ENCODE measurements at regions not wholly inside any gene's neighbourhood (a gene's known extent, or its start where the extent isn't known, plus 50 kb on each side); places are given as distances from the start of the nearest gene placed in this dataset.

DNA sequence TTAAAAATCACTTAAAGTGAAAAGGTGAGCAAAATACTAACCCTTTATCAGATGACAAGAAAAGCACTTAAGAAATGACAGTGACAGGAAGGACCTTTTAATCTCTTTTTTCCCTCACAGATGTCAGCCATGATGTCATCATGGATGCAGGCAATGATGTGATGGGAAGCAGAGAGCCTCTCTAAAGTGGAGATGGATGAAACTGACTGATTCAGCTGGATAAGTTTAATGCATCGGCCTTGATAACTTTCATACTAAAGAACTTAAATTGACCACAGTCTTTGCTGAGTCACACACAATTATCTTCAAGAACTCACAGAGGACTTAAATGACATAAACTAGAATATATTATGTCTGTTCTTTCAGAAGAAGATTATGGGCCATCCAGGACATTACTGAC lies 153.2 kb upstream of the FGF10 start:
- TF ChIP-seq EZH2 (IDR thresholded peaks at IDR 0.05; ENCODE audit: insufficient read depth, low read length): no peak
- TF ChIP-seq, protein P1, sequence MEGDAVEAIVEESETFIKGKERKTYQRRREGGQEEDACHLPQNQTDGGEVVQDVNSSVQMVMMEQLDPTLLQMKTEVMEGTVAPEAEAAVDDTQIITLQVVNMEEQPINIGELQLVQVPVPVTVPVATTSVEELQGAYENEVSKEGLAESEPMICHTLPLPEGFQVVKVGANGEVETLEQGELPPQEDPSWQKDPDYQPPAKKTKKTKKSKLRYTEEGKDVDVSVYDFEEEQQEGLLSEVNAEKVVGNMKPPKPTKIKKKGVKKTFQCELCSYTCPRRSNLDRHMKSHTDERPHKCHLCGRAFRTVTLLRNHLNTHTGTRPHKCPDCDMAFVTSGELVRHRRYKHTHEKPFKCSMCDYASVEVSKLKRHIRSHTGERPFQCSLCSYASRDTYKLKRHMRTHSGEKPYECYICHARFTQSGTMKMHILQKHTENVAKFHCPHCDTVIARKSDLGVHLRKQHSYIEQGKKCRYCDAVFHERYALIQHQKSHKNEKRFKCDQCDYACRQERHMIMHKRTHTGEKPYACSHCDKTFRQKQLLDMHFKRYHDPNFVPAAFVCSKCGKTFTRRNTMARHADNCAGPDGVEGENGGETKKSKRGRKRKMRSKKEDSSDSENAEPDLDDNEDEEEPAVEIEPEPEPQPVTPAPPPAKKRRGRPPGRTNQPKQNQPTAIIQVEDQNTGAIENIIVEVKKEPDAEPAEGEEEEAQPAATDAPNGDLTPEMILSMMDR (IDR thresholded peaks at IDR 0.05; ENCODE audit: insufficient read depth, low read depth, low read length): no peak
- Mint-ChIP-seq H3K27ac (ENCODE audit: unreplicated experiment) (no peak overlapping the region), H3K4me3 (ENCODE audit: unreplicated experiment) (no peak overlapping the region), H3K9me3 (ENCODE audit: unreplicated experiment) (no peaks in the 10 kb centered on the region), H3K27me3 (ENCODE audit: low read depth, unreplicated experiment) (no peaks in the 10 kb centered on the region), H3K4me1 (ENCODE audit: low read depth, unreplicated experiment) (peaks cover 5% of the 10 kb centered on the region), H3K36me3 (ENCODE audit: low read depth, unreplicated experiment) (no peaks in the 10 kb centered on the region)
- FAIRE-seq (no peak), DNase-seq (ENCODE audit: low read depth) (peak; percentile 0)
- Histone ChIP-seq H2AFZ (ENCODE audit: low read depth, low read length) (no peak overlapping the region), H3K27me3 (ENCODE audit: insufficient read depth, low read length) (no peaks in the 10 kb centered on the region), H3K9me3 (ENCODE audit: insufficient read depth, low read depth, low read length) (no peaks in the 10 kb centered on the region), H3K27ac (ENCODE audit: low read depth, low read length) (no peak overlapping the region), H3K79me2 (ENCODE audit: insufficient read depth, low read length) (no peaks in the 10 kb centered on the region), H3K4me2 (ENCODE audit: low read length) (no peak overlapping the region), H3K36me3 (ENCODE audit: insufficient read depth, low read length) (no peaks in the 10 kb centered on the region), H3K4me1 (ENCODE audit: insufficient read depth, low read length) (no peaks in the 10 kb centered on the region), H3K4me3 (ENCODE audit: insufficient read depth, low read depth, low read length) (no peak overlapping the region), H3K9ac (ENCODE audit: low read length) (no peak overlapping the region), H4K20me1 (ENCODE audit: insufficient read depth, low read length) (no peaks in the 10 kb centered on the region)

DNA sequence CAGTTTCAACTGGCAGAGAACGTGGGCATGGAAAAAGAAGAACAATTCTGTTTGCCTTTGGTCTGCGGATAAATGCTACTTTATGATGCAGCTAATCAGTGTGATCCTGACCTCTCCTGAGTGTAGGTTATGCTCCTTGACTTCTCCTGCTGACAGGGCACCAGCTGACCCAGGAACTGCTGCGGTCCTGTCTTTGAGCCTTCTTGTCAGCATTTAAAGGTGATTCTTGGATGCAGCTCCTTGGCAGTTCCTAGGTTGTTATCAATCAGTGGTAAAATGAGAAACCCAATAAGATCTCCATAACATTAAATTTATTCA lies 150.3 kb upstream of the FGF10 start:
- TF ChIP-seq EZH2 (IDR thresholded peaks at IDR 0.05; ENCODE audit: insufficient read depth, low read length): no peak
- TF ChIP-seq, protein P1 (IDR thresholded peaks at IDR 0.05; ENCODE audit: insufficient read depth, low read depth, low read length): no peak
- H3K27me3 ChIP-seq (ENCODE audit: insufficient read depth, low read length): no peaks in the 10 kb centered on the region
- DNase-seq (ENCODE audit: low read depth) (no peak), FAIRE-seq (no peak)
- no peaks in the 10 kb centered on the region for H3K9me3 Mint-ChIP-seq (ENCODE audit: unreplicated experiment)
- H3K4me1 Mint-ChIP-seq (ENCODE audit: low read depth, unreplicated experiment): no peaks in the 10 kb centered on the region
- no peaks in the 10 kb centered on the region for H3K4me1 ChIP-seq (ENCODE audit: insufficient read depth, low read length)
- H3K4me2 ChIP-seq (ENCODE audit: low read length): no peak overlapping the region
- H3K4me3 ChIP-seq (ENCODE audit: insufficient read depth, low read depth, low read length): no peak overlapping the region
- H2AFZ ChIP-seq (ENCODE audit: low read depth, low read length): no peak overlapping the region
- H3K27ac ChIP-seq (ENCODE audit: low read depth, low read length): no peak overlapping the region
- H3K4me3 Mint-ChIP-seq (ENCODE audit: unreplicated experiment): no peak overlapping the region
- H3K9me3 ChIP-seq (ENCODE audit: insufficient read depth, low read depth, low read length): no peaks in the 10 kb centered on the region
- no peaks in the 10 kb centered on the region for H3K79me2 ChIP-seq (ENCODE audit: insufficient read depth, low read length)
- H3K9ac ChIP-seq (ENCODE audit: low read length): no peak overlapping the region
- H4K20me1 ChIP-seq (ENCODE audit: insufficient read depth, low read length): no peaks in the 10 kb centered on the region
- no peaks in the 10 kb centered on the region for H3K36me3 ChIP-seq (ENCODE audit: insufficient read depth, low read length)
- H3K27ac Mint-ChIP-seq (ENCODE audit: unreplicated experiment): no peak overlapping the region
- no peaks in the 10 kb centered on the region for H3K36me3 Mint-ChIP-seq (ENCODE audit: low read depth, unreplicated experiment)
- no peaks in the 10 kb centered on the region for H3K27me3 Mint-ChIP-seq (ENCODE audit: low read depth, unreplicated experiment)

DNA sequence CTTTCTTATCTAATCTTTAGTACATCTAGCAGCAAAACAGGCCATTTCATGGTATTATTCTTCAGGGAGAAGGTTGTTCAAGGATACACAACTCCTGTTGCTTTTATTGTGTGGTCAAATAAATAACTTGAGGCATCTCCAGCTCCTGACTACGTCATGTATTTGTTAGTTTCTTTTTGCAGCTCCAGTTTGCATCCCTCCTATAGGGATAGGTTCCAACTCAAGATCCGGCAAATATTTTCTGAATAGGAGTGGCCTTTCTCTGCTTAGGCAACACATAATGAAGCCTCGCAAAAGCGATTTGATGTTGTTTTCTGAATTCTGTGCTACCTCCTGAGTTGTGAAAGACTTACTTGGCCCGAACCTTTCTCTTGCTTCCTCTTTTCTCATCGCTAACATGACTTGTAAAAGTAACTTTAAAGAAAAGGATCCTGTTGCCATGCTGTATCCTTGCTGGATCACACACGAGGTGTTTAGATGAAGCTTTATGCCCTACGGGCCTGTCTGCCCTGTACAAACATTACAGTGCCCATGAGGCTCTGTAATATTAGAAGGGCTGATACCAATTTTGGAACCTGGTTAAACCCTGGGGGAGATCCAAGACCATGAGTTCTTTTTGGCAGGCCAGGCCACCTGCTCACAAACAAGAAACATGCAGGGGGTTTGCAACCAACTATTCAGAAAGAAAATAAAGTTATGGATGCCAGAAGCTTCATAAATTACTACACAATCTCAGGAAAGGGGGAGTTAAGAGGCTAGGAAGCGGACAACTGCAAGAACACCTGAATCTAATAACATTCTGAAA lies 149.8 kb upstream of the FGF10 start:
- H2AFZ ChIP-seq (ENCODE audit: low read depth, low read length): no peak overlapping the region
- no peak for DNase-seq (ENCODE audit: low read depth)

More for the DNA sequence above, 149.8 kb upstream of the FGF10 start:
- no peaks in the 10 kb centered on the region for H3K27me3 ChIP-seq (ENCODE audit: insufficient read depth, low read length)
- no peak overlapping the region for H3K4me2 ChIP-seq (ENCODE audit: low read length)
- H3K9ac ChIP-seq (ENCODE audit: low read length): no peak overlapping the region
- H3K9me3 ChIP-seq (ENCODE audit: insufficient read depth, low read depth, low read length): no peaks in the 10 kb centered on the region
- no peak for FAIRE-seq
- Mint-ChIP-seq H3K4me1 (ENCODE audit: low read depth, unreplicated experiment) (no peaks in the 10 kb centered on the region), H3K27ac (ENCODE audit: unreplicated experiment) (no peak overlapping the region), H3K4me3 (ENCODE audit: unreplicated experiment) (no peak overlapping the region), H3K36me3 (ENCODE audit: low read depth, unreplicated experiment) (no peaks in the 10 kb centered on the region), H3K27me3 (ENCODE audit: low read depth, unreplicated experiment) (no peaks in the 10 kb centered on the region), H3K9me3 (ENCODE audit: unreplicated experiment) (no peaks in the 10 kb centered on the region)
- no peak overlapping the region for H3K4me3 ChIP-seq (ENCODE audit: insufficient read depth, low read depth, low read length)
- H3K79me2 ChIP-seq (ENCODE audit: insufficient read depth, low read length): no peaks in the 10 kb centered on the region
- no peak overlapping the region for H3K27ac ChIP-seq (ENCODE audit: low read depth, low read length)
- H3K36me3 ChIP-seq (ENCODE audit: insufficient read depth, low read length): no peaks in the 10 kb centered on the region
- H4K20me1 ChIP-seq (ENCODE audit: insufficient read depth, low read length): no peaks in the 10 kb centered on the region
- TF ChIP-seq, protein P1 (IDR thresholded peaks at IDR 0.05; ENCODE audit: insufficient read depth, low read depth, low read length): no peak
- no peak for TF ChIP-seq EZH2 (IDR thresholded peaks at IDR 0.05; ENCODE audit: insufficient read depth, low read length)
- no peaks in the 10 kb centered on the region for H3K4me1 ChIP-seq (ENCODE audit: insufficient read depth, low read length)

Measured in astrocyte (in vitro differentiated cells and primary cell).